Hematopoietic multipotent progenitor cell treated with erythropoietin and hydrocortisone succinate and interleukin-3 and kit ligand, for 4 days (in vitro differentiated cells): ENCODE measurements at regions not wholly inside any gene's neighbourhood (a gene's known extent, or its start where the extent isn't known, plus 50 kb on each side); places are given as distances from the start of the nearest gene placed in this dataset.

Source experiments
- DNase-seq: peaks from one replicate; pipeline ENCODE4 v3.0.0-alpha.2; 2015

DNA sequence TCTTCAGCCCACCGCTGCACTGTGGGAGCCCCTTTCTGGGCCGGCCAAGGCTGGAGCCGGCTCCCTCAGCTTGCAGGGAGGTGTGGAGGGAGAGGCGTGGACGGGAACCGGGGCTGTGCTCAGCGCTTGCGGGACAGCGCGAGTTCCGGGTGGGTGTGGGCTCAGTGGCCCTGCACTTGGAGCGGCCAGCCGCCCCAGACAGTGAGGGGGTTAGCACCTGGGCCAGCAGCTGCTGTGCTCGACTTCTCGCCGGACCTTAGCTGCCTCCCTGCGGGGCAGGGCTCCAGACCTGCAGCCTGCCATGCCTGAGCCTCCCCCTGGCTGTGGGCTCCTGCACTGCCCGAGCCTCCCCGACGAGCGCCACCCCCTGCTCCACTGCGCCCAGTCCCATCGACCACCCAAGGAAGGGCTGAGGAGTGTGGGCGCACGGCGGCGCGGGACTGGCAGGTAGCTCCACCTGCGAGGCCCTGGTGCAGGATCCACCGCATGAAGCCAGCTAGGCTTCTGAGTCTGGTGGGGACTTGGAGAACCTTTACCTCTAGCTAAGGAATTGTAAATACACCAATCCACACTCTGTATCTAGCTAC lies 92.9 kb upstream of the MAST4 start:
- DNase-seq, result no peak

DNA sequence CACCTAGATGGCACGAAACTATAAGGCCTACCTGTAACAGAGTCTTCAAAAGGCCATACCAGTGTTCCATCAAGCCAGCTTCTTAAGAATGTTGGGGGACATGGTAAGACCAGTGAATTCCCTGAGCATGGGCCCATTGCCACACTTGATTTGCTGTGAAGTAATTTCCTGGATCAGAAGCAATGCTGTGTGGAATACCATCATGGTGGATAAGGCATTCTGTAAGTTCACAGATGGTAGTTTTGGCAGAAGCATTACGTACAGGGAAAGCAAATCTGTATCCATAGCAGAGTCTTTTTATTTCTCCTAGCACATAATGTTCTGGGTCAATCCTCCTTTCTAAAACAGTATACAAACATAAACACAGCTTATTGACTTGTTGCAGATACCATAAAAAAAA lies 89.1 kb upstream of the MAST4 start:
- no peak for DNase-seq

DNA sequence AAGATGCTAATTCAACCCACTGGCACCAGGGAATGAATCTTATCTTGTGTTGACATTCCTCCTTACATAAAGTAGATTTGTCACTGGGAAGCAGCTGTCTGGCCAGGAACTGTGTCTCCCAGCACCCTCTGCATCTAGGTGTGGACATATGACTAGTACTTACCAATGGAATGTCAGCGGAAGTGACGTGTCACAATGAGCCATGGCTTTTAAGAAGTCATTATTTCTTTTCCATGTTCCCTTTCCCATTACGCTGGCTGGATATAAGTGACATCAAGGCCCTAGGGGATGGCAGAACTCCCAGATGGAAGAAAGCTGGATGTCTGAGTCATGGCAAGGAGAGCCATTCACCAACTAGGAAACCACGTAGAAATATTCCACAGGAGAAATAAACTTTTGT lies 84.7 kb upstream of the MAST4 start:
- no peak for DNase-seq

DNA sequence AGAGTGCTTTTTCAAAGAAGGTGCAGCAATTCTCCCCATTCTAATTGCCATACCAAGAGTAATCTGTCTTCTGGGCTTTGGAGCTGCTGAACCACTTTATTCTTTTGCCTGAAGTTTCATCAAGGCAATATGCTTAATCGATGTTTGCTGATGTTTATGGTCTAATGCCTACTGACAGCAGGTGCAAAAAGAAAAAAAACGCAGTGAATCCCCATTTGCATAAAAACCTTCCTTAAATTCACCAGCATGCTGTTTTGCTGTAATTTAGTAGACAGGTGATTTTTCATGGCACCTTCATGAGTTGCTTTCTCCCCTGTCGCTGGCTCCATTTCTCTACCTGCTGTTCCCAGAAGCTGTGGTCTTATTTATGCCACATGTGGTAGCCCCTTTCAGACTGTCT lies 83.1 kb upstream of the MAST4 start:
- DNase-seq, result no peak

DNA sequence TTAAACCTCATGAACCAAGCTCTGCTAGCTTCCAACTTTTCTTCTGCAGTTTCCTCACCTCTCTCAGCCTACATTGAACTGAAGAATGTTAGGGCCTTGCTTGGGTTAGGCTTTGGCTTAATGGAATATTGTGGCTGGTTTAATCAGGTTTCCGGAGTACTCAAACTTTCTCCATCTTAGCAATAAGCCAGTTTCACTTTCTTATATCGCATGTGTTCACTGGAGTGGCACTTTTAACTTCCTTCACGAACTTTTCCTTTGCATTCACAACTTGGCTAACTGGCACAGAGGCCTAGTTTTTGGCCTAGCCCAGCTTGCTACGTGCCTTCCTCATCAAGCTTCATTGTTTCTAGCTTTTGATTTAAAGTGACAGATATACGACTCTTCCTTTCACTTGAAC lies 81.0 kb upstream of the MAST4 start:
- no peak for DNase-seq

DNA sequence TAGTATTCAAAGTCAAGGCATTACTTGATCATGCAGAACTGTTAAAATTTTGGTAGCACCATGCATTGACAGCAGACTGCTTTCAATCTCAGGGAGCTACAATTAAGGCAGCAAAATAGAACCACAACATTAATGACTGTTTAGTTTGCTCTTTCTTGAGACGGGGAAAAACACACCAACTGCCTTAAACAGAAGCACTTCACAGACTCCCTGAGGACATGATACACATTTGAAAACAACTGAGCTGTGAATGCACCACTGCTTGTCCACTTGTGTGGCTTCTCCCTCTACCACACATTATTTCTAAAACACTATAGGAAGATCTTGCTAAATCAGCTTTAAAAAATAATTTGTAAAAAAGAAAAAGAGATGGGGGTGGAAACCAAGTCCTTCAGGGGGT lies 79.6 kb upstream of the MAST4 start:
- no peak for DNase-seq

DNA sequence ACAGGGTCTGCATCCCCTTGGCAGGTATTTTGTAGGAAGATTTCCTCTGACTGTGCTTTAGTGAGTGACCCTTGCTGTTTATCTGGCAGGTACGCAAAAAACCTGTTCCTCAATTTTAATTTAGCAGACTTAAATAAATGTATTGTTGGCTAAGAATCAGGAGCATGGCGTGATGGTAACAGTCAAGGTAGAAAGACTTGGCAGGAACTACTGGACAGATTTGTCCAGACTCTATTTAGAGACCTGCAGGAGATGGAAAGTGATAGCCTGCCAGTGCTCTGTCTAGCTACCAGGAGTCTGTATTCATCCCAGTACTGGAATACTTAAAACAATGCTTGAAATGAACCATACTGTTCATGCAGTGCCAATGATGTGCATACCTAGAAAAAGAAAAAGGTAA lies 78.8 kb upstream of the MAST4 start:
- no peak for DNase-seq

DNA sequence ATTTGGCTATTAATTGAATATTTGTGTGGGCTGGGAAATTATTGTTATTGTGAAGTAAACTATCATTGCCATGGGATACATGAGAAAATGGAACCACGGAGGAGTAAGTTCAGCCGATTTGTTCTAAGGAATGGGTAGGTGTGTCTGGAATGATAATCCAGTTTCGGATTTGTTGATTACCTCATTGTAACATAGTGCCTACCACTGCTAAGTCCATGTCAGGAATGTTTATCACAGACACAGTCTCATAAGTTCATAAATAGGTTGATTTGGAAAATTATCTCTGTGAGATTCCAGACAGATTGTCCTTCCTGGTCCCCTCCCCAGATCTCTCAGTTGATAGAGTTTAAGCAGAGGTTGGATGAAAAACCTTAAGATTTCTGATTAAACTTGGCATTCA lies 78.1 kb upstream of the MAST4 start:
- no peak for DNase-seq

DNA sequence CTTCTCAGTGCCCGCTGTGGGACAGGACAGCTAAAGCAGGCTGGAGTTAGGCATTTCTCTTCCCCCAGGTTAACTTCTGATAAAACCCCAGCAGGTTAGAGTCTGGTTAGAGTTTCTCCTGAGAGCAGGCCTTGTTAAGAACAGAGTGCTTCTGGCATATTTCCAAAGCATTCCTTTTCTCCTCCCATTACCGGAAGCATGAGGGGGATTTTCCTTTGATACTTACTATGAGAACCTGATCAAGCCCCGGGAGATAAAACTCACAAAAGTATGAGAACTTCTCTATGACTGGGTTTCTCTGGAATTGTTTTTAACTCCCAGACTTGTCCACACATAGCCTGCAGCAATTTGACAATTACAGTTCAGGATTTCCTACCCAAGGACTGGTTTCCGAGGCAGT lies 77.4 kb upstream of the MAST4 start:
- no peak for DNase-seq

DNA sequence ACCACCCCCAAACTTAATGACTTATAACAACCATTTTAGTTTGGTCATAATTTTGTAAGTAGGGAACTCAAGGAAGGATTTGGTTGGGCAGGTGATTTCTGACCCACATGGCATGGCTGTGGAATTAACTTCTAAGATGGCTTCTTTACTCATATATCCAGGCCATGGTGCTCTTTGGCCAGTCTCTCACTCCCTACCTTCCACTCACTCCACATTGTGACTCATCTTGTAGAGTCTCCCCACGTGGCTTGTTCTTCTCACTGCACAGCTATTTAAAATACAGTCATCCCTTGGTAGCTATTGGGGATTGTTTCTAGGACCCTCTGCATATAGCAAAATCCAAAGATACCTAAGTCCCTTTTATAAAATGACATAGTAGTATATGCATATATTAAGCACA lies 76.6 kb upstream of the MAST4 start:
- DNase-seq, result no peak

DNA sequence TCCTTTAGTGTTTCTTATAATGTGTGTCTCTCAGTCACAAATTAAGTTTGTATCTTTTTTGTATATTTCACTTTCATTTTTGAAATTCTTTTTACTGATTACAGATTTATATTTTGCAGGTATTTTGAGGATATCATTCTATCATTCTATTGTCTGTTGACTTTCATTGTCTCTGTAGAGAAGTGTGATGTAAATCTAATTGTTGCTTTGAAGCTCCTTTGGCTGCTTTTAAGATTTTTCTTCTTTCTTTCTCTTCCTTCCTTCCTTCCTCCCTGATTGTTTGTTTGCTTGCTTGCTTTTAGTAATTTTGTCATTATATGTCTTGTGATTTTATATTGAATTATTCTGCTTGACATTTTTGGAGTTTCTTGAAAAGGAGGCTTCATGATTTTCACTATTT lies 75.3 kb upstream of the MAST4 start:
- DNase-seq, result no peak

DNA sequence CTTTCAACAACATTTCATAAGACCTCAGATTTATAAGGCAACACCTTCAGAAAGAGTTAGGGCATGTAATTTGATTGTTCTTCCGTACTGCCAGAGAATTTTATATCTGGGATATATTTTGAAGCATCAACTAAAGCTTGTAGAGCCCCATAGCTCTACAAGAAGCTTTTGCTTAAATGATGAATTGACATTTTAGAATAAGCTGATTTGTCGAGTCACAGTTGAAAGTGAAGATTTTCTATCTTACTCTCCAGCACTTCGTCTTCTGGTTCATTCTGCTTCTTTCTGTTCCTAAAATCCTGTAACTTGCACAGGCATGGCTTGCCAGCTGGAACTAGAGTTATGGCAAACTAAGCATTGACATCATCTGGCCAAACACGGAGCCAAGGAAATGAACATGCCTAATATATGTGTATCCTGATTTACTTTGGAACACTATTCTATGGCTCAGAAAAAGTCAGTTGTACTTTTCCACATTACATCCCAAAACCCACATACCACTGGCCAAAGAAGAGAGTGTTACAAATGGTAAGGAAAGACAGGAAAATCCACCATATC lies 68.6 kb upstream of the MAST4 start:
- DNase-seq, result no peak

DNA sequence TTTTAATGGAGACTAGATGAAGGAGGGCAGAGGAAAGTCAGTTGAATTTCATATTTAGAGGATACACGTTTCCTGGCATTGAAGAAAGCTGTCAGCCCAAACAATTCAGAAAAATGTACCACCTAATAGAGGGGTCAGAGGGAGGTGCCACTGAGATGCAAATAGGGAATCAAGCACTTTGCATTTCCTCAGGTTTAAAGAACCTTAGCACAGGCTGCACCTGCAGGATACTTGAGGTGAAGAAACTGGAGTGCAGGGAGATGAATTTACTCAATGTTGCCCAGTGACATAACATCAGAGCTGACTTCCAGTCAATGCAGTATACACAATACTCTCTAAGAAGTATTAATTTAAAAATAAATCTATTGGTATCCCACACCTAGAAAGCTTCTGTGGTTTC lies 67.0 kb upstream of the MAST4 start:
- DNase-seq, result no peak

DNA sequence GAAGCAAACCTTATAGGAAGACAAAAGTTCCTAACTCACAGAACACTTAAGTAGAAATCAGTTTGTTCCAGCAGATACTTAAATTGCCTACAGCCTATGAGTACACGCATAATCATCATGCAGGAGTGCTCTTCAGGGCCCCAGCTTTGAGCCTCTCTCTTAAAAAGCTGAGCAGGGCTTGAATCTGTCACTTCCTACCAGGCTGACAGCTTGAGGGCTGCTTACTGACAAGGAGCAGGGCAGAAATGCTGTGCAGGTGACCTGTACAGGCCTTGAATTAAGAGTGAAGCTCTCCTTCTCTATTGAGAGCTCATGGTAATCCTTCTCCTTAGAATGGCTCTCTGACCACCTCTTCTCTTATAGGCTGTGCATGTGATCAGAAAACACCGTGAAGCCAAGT lies 66.5 kb upstream of the MAST4 start:
- DNase-seq, result no peak

DNA sequence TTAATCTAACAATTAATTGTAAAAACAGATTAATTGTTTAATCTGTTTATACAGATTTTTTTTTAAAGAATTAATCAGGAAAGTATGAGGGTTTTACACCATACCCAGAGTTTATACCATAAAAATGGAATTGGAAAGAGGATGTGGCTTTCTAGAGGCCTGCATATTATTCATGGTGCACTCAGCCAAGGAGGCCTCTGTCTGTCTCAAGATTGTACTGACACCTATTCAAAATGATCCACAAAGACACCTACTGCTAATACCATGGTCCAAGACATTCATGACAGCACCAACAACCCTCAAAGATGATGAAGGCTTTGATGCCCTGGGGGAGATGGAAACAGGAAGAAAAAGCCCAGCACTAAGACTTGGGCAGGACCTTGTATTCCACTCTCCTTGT lies 58.1 kb upstream of the MAST4 start:
- no peak for DNase-seq

DNA sequence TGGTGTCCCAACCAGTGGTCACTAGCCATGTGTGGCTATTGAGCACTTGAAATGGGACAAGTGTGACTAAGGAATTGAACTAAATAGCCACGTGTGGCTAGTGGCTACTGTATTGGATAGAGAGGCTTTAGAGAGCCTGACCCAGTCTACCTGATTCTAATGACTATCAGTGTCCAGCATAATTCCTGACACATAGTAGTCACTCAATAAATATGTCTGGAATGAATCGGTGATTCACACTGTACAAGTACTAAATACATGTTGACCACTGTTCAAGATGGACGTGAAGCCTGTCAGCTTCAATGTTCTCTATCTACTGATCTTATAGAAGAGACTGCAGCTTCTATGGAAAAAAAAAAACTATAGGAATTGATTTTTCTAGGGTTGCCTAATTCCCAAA lies 57.7 kb upstream of the MAST4 start:
- no peak for DNase-seq

DNA sequence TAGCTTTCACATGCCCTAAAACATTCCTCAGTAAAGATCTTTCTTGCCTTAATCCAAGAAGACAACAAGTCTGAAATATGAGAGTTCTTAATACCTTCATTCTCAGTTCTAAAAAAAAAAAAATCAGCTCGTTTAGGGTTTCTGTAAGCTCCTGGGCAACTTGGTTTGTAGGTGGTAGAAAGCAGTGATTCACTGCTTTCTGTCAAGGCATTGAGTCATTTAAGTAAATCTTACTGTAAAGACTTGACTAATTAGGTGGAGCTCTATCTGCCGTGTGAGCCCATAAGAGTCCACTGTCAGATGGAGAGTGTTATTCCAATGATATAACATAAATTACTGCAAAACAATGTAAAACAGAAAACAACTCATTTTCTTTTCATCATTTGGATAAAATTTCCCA lies 56.1 kb upstream of the MAST4 start:
- no peak for DNase-seq

DNA sequence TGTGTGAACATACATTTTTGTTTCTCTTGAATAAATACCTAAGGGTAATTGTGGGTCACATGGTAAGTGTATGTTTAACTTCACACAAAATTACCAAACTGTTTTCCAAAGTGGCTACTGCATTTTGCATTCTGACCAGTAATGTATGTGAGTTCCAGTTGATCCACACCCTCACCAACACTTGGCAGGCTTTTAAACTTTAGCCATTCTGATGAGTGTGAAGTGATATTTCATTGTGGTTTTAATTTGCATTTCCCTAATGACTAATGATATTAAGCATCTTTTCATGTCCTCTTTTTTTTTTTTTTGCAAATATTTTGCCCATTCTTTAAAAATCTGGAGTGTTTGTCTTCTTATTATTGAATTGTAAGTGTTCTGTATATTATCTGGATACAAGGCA lies 53.5 kb upstream of the MAST4 start:
- DNase-seq, result no peak
